GM18907 (cell line): ENCODE measurements at regions not wholly inside any gene's neighbourhood (a gene's known extent, or its start where the extent isn't known, plus 50 kb on each side); places are given as distances from the start of the nearest gene placed in this dataset.

ENCODE experiments used
- ATAC-seq: cut with Tn5 transposase; IDR thresholded peaks from one replicate; pipeline ENCODE4 v1.9.1; 2021; ENCODE audit warnings: mild to moderate bottlenecking, moderate library complexity; ENCODE audit not compliant: unreplicated experiment

- ATAC-seq, result no peak
Observed at GRCh38 chr2:111626865-111627163, 257.2 kb downstream of the ANAPC1 start.

GRCh38 chr2:111627256-111627655 is 256.7 kb downstream of the ANAPC1 start:
- no peak for ATAC-seq

- ATAC-seq, result no peak
Observed at GRCh38 chr2:111628221-111628620, 255.8 kb downstream of the ANAPC1 start.

DNA sequence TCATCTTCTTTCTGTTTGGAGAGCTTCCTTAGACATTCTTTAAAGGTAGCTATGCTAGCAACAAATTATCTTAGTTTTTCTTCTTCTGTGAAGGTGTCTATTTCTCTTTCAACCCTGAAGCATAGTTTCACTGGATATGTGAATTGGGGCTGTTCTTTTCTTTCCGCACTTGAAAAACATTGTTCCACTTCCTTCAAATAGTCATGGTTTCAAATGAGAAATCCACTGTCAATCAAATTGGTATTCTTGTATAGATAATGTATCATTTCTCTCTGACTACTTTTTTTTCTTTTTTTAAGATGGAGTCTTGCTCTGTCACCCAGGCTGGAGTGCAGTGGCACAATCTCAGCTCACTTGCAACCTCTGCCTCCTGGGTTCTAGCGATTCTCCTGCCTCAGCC is 254.0 kb downstream of the ANAPC1 start:
- no peak for ATAC-seq

- ATAC-seq, result no peak
Observed at GRCh38 chr2:111632661-111633060, 251.3 kb downstream of the ANAPC1 start.

DNA sequence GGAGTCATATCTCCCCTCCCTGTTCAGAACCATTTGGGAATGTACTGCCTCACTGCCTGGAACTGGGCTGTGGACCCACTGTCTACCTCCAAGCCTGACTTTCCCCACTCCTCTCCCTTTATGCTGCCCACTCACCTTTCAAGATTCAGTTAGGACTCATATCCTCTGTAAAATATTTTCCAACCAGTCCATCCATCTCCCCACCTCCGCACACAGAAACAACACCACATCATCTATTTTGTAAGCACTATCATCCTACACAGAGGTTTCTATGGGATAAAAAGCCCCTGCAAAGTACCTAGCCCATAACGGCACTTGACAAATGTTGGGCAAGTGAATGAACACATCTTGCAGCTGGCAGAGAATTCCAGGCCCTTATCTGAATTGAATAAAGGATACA is 250.8 kb downstream of the ANAPC1 start:
- ATAC-seq, result no peak

DNA sequence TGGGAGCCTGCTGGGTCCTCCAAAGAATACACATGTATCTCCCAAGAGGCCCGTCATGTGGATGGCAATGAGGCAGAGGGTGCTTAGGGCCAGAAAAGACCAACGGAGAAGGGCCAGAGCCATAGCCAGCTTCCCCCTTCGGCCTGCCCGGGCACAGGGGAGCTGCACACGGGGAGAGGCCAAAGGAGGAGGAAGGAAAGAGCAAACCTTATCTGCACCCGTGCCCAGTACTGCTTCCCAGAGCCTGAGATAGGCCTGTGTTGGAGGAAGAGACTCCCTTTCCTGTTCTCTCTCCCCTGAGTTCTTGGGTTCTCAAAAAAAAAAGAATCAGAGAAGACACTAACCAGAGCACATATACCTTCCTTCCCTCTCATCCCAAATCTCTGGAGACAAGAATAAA is 250.3 kb downstream of the ANAPC1 start:
- no peak for ATAC-seq

- ATAC-seq, result no peak
Observed at GRCh38 chr2:111634050-111634794, 249.8 kb downstream of the ANAPC1 start.

DNA sequence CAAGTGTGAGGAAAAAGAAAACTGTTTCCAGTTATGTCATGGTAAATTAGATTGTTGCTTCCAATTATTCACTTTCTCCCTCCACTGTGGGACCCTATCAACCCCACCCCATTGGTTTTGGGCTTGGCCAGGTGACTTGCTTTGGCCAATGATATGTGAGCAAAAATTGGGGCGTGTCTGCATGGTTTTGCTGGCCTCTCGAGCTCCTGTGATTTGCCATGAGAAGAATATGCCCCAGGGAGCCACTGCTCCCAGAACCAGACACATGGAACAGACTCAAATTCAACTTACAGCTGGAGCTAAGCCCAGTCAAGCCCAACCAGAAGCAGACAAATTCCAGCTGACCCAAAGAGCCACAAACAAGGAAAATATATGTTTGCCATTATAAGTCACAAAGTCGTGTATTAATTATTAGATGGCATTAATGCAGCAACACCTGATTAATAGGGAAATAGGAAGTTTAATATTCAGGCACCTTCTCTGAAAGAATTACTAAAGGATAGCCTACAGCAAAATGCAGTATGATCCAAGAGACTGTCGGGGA is 248.9 kb downstream of the ANAPC1 start:
- no peak for ATAC-seq

- ATAC-seq, result no peak
Observed at GRCh38 chr2:111636905-111637304, 247.1 kb downstream of the ANAPC1 start.

DNA sequence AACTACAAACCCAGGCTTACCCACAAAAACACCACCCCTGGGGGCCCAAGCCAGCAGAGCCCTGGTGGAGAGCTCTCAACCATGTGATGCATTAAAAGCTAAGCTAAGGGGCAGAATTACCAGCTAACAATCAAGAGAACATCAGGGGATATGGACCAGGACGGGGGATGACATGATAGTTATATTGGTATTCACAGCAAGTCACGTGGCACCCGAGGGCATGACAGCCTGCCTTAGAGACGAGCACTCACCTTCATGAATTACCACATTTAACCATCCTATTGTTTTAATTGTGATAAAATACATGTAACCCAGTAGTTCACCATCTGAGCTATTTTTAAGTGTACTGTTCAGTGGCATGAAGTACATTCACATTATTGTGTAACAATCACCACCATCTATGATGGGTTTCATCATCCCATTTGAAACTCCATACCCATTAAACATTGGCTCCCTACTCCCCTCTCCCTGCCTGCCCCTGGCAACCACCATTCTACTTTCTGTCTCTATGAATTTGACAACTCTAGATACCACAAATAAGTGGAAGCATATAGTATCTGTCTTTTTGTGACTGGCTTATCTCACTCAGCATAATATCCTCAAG is 245.6 kb downstream of the ANAPC1 start:
- no peak for ATAC-seq

- ATAC-seq, result no peak
Observed at GRCh38 chr2:111640480-111640879, 243.5 kb downstream of the ANAPC1 start.

DNA sequence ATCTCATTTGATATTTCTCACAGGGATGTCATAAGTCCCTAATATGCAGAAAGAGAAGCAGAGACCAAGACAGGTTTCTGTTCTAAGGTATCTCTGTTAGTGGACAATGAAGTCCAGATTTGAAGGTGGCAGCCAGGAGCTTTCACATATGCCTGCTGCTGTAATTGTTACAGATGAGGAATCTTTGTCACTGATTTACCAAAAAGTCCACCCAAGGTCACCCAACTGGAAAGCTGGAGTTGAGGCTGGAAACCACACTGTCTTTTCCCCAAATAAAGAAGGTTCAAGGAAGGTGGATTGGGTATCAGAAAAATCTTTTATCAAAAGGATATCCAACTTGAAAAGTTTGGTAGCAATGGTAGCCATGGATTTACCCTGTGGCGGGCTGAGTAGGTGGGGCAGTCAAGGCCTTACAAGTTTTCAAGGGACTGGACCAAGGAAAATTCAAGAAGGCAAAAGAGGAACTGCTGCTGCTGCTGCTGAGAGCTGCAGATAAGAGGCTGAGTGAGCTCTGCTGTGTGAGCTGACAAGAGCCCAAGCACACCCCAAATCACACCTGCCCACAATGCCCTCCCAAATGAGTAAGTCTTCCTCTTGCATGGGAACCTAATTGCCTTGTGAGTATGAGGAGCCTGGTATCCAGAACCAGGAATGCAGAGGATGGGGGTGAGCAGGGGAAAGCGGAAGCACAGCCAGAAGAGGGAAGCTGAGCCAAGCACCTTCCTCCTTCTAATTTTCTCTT is 241.2 kb downstream of the ANAPC1 start:
- ATAC-seq, result no peak

- no peak for ATAC-seq
Observed at GRCh38 chr2:111643759-111644158, 240.2 kb downstream of the ANAPC1 start.

DNA sequence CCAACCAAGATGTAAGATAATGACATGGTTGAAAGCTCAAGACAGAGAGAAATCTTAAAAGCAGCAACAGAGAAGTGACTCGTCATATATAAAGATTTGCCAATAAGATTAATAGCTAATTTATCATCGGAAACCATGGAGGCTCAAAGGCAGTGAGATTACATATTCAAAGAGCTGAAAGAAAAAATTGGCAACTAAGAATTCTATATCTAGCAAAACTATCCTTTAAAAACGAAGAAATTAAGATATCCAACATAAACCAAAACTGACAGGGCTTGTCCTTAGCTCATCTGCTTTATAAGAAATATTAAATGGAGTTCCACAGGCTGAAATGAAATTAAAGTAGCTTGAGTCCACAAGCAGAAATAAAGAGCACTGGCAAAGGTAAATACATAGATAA is 236.6 kb downstream of the ANAPC1 start:
- no peak for ATAC-seq

GRCh38 chr2:111652038-111652437 is 232.0 kb downstream of the ANAPC1 start:
- ATAC-seq, result no peak

DNA sequence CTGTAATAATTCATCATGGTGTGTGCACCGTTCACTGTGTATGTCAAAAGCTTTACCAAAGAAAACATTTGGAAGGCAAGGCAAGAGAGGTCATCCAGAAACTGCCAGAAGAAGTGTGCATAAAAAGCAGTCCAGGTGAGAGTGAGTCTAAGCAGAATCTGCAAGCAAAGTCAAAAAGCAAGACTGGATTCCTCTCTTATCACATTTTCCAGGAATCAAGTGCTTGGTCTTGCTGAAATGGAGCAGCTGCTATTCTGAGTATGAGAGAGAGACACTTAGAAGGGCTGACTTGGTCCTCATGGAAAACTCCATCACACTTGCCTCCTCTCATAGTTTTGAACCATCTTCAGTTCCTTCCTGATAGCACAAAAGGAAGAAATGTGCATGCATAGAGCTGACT is 231.3 kb downstream of the ANAPC1 start:
- ATAC-seq, result no peak

GRCh38 chr2:111653103-111653624 is 230.8 kb downstream of the ANAPC1 start:
- ATAC-seq, result no peak

GRCh38 chr2:111653913-111654312 is 230.1 kb downstream of the ANAPC1 start:
- no peak for ATAC-seq

DNA sequence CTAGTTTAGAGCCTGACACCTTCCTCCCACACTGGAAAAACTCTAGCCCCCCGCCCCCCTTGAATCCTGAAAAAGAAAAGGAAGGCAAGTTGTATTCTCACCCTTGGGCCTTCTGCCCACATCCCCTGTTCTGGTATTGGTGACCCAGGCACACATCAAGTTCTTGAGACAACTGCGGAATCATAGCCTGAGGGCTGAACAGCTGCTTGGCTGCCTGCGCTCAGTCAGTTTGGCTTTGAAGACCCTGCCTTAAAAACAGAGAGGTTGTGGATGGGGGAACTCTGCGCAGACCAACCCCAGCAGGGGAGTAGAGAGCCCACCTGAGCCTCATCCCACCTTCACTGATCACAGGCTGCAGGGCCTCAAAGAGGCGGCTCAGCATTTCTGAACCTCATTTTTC is 229.2 kb downstream of the ANAPC1 start:
- no peak for ATAC-seq

GRCh38 chr2:111656436-111656835 is 227.6 kb downstream of the ANAPC1 start:
- no peak for ATAC-seq

- no peak for ATAC-seq
Observed at GRCh38 chr2:111656894-111657293, 227.1 kb downstream of the ANAPC1 start.
